H9 (cell line): ENCODE measurements at regions not wholly inside any gene's neighbourhood (a gene's known extent, or its start where the extent isn't known, plus 50 kb on each side); places are given as distances from the start of the nearest gene placed in this dataset.

Experiments
- DNase-seq: peaks from one replicate; pipeline ENCODE4 v3.0.0-alpha.2; 2017
- H2AFZ ChIP-seq: one replicate; pipeline ENCODE4 v1.6.1; 2013; ENCODE audit warnings: mild to moderate bottlenecking, low read length, control low read depth, moderate library complexity
- H2AK5ac ChIP-seq: 2 replicates; pipeline ENCODE4 v1.6.1; 2013; ENCODE audit warnings: low read length, control low read depth, mixed read lengths; ENCODE audit not compliant: insufficient read length
- H2BK120ac ChIP-seq: one replicate; pipeline ENCODE4 v1.6.1; 2013; ENCODE audit warnings: low read depth, mild to moderate bottlenecking, low read length, control low read depth, inconsistent platforms; ENCODE audit not compliant: poor library complexity, severe bottlenecking
- H2BK12ac ChIP-seq: 2 replicates; pipeline ENCODE4 v1.6.1; 2013; ENCODE audit warnings: low read length, control low read depth, mixed read lengths, low read depth; ENCODE audit not compliant: insufficient read length
- H2BK15ac ChIP-seq: 2 replicates; pipeline ENCODE4 v1.6.1; 2013; ENCODE audit warnings: low read depth, low read length, control low read depth
- H2BK20ac ChIP-seq: one replicate; pipeline ENCODE4 v1.6.1; 2013; ENCODE audit warnings: low read depth, mild to moderate bottlenecking, low read length, control low read depth, inconsistent platforms; ENCODE audit not compliant: poor library complexity, severe bottlenecking
- H2BK5ac ChIP-seq: 2 replicates; pipeline ENCODE4 v1.6.1; 2013; ENCODE audit warnings: low read length, control low read depth, mixed read lengths; ENCODE audit not compliant: insufficient read length
- H3K14ac ChIP-seq: 2 replicates; pipeline ENCODE4 v1.6.1; 2013; ENCODE audit warnings: low read length, control low read depth; ENCODE audit not compliant: insufficient read depth
- H3K18ac ChIP-seq: 2 replicates; pipeline ENCODE4 v1.6.1; 2013; ENCODE audit warnings: low read depth, mild to moderate bottlenecking, mixed read lengths, low read length, control low read depth; ENCODE audit not compliant: insufficient read length
- H3K23ac ChIP-seq: 2 replicates; pipeline ENCODE4 v1.6.1; 2013; ENCODE audit warnings: low read length, control low read depth, mixed read lengths, low read depth; ENCODE audit not compliant: insufficient read length
- H3K23me2 ChIP-seq: 2 replicates; pipeline ENCODE4 v1.6.1; 2013; ENCODE audit warnings: low read depth, mild to moderate bottlenecking, mixed read lengths, low read length, control low read depth; ENCODE audit not compliant: insufficient read length, poor library complexity, severe bottlenecking
- H3K27ac ChIP-seq: 2 replicates; pipeline ENCODE4 v1.5.1; 2013; ENCODE audit warnings: low read length, control low read depth, mixed read lengths, low read depth; ENCODE audit not compliant: insufficient read length
- H3K27me3 ChIP-seq: 2 replicates; pipeline ENCODE4 v1.6.1; 2013; ENCODE audit warnings: low read length, control low read depth, inconsistent platforms; ENCODE audit not compliant: insufficient read depth
- H3K4ac ChIP-seq: 2 replicates; pipeline ENCODE4 v1.6.1; 2013; ENCODE audit warnings: low read depth, mild to moderate bottlenecking, control low read depth, inconsistent platforms, low read length, moderate library complexity
- H3K4me1 ChIP-seq: 2 replicates; pipeline ENCODE4 v1.6.1; 2013; ENCODE audit warnings: low read length, control low read depth, inconsistent platforms; ENCODE audit not compliant: insufficient read depth
- H3K4me2 ChIP-seq: 2 replicates; pipeline ENCODE4 v1.6.1; 2013; ENCODE audit warnings: low read length, control low read depth, mixed read lengths; ENCODE audit not compliant: insufficient read length, insufficient read depth
- H3K56ac ChIP-seq: 2 replicates; pipeline ENCODE4 v1.6.1; 2013; ENCODE audit warnings: low read depth, mild to moderate bottlenecking, mixed read lengths, low read length, control low read depth; ENCODE audit not compliant: insufficient read length
- H3K79me1 ChIP-seq: 2 replicates; pipeline ENCODE4 v1.6.1; 2013; ENCODE audit warnings: low read depth, mild to moderate bottlenecking, moderate library complexity, low read length, control low read depth, inconsistent platforms; ENCODE audit not compliant: insufficient read depth, poor library complexity, severe bottlenecking
- H3K79me2 ChIP-seq: 2 replicates; pipeline ENCODE4 v1.6.1; 2013; ENCODE audit warnings: low read length, control low read depth, inconsistent platforms; ENCODE audit not compliant: insufficient read depth
- H3K9ac ChIP-seq: 2 replicates; pipeline ENCODE4 v1.6.1; 2013; ENCODE audit warnings: low read length, control low read depth, mixed read lengths; ENCODE audit not compliant: insufficient read length; ENCODE audit errors: extremely low read depth
- H3K9me3 ChIP-seq: one replicate; pipeline ENCODE4 v1.6.1; 2013; ENCODE audit warnings: low read depth, low read length, inconsistent platforms; ENCODE audit not compliant: control insufficient read depth
- H3T11ph ChIP-seq: one replicate; pipeline ENCODE4 v1.6.1; 2013; ENCODE audit warnings: mild to moderate bottlenecking, low read length, control low read depth, inconsistent platforms
- H4K20me1 ChIP-seq: one replicate; pipeline ENCODE4 v1.6.1; 2013; ENCODE audit not compliant: control insufficient read depth, insufficient read length, insufficient read depth
- H4K5ac ChIP-seq: 2 replicates; pipeline ENCODE4 v1.6.1; 2013; ENCODE audit warnings: low read depth, mild to moderate bottlenecking, mixed read lengths, low read length, control low read depth; ENCODE audit not compliant: insufficient read length
- H4K8ac ChIP-seq: replicated peaks from 2 replicates; pipeline ENCODE4 v1.6.1; 2013; ENCODE audit warnings: low read length, control low read depth, mixed read lengths, low read depth; ENCODE audit not compliant: insufficient read length
- H4K91ac ChIP-seq: 2 replicates; pipeline ENCODE4 v1.6.1; 2013; ENCODE audit warnings: low read depth, mild to moderate bottlenecking, moderate library complexity, mixed read lengths, low read length, control low read depth; ENCODE audit not compliant: insufficient read length
- H3K27ac Mint-ChIP-seq, 3 experiments: 2 replicates in 2 of 3; 3 replicates in 1 of 3; pipeline ENCODE4 v1.8.0; 2020 to 2021; ENCODE audit warnings: mixed read lengths in 3 of 3, mild to moderate bottlenecking in 1 of 3, moderate library complexity in 1 of 3
- H3K27me3 Mint-ChIP-seq: 2 replicates; pipeline ENCODE4 v1.8.0; 2021; ENCODE audit warnings: low read depth, mild to moderate bottlenecking, moderate library complexity, mixed read lengths
- H3K36me3 Mint-ChIP-seq, 3 experiments: 2 replicates in 2 of 3; 3 replicates in 1 of 3; pipeline ENCODE4 v1.8.0; 2020 to 2021; ENCODE audit warnings: low read depth in 3 of 3, mixed read lengths in 3 of 3; ENCODE audit not compliant: insufficient read depth in 1 of 3
- H3K4me1 Mint-ChIP-seq, 2 experiments: 2 replicates each; pipeline ENCODE4 v1.8.0; 2020; ENCODE audit warnings: mixed read lengths in 2 of 2
- H3K4me3 Mint-ChIP-seq, 2 experiments: 2 replicates in 1 of 2; 3 replicates in 1 of 2; pipeline ENCODE4 v1.8.0; 2020 to 2021; ENCODE audit warnings: mild to moderate bottlenecking in 2 of 2, mixed read lengths in 2 of 2, moderate library complexity in 1 of 2
- H3K9me3 Mint-ChIP-seq, 2 experiments: 2 replicates in 1 of 2; 3 replicates in 1 of 2; pipeline ENCODE4 v1.8.0; 2020; ENCODE audit warnings: mild to moderate bottlenecking in 2 of 2, mixed read lengths in 2 of 2, moderate library complexity in 1 of 2
- WGBS: extraction: QIAGEN DNeasy Blood & Tissue Kit; methylation state at CpG from one replicate; pipeline ENCODE4 v1.1.7; 2013; ENCODE audit warnings: missing lambda C conversion rate, low lambda C conversion rate, mixed read lengths; ENCODE audit not compliant: insufficient read length; ENCODE audit errors: extremely low coverage; 5-methylcytosine and 5-hydroxymethylcytosine counted together
- TF ChIP-seq, protein P1 (sequence below): fragments of 200-600 bp; sonication (generic); conservative IDR thresholded peaks from 3 replicates; pipeline ENCODE4 v1.8.0; 2021; ENCODE audit warnings: antibody characterized with exemption, mild to moderate bottlenecking

DNA sequence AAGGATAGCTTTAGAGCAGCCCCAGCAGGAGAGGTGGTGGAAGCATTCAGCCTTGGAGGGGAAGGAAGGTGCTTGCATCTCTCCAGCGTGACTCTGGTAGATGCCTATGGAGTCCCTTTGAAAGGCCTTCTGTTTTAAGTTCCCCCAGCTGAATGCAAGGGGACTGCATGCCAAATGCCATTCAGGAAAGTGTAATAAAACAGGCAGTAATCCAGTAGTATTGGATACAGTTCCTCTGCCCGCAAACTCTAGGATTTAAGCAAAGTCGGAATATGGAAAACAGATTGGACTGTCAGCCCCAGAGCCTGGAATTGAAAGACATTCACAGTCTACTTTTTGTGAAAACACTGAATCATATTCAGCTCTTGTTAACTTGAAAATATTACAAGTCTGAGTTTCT, 125.2 kb upstream of the GAREM1 start:
- TF ChIP-seq, protein P1, sequence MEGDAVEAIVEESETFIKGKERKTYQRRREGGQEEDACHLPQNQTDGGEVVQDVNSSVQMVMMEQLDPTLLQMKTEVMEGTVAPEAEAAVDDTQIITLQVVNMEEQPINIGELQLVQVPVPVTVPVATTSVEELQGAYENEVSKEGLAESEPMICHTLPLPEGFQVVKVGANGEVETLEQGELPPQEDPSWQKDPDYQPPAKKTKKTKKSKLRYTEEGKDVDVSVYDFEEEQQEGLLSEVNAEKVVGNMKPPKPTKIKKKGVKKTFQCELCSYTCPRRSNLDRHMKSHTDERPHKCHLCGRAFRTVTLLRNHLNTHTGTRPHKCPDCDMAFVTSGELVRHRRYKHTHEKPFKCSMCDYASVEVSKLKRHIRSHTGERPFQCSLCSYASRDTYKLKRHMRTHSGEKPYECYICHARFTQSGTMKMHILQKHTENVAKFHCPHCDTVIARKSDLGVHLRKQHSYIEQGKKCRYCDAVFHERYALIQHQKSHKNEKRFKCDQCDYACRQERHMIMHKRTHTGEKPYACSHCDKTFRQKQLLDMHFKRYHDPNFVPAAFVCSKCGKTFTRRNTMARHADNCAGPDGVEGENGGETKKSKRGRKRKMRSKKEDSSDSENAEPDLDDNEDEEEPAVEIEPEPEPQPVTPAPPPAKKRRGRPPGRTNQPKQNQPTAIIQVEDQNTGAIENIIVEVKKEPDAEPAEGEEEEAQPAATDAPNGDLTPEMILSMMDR, result no peak
- H3K4me1 ChIP-seq, result no peaks in the 10 kb centered on the region
- no peak overlapping the region for H4K8ac ChIP-seq
- no peak overlapping the region for H3T11ph ChIP-seq
- no peak overlapping the region for H3K18ac ChIP-seq
- no CpG with 5 or more reads among the region's 3 CpGs for WGBS
- no peak overlapping the region for H3K4me2 ChIP-seq
- H3K56ac ChIP-seq, result no peak overlapping the region
- H2BK15ac ChIP-seq, result no peak overlapping the region
- no peak overlapping the region for H3K14ac ChIP-seq
- Mint-ChIP-seq H3K36me3 (no peaks in the 10 kb centered on the region), H3K4me1 (peaks cover 2 to 12% of the 10 kb centered on the region in 2 experiments; a peak in 3 of 4 replicates), H3K9me3 (no peaks in the 10 kb centered on the region), H3K27me3 (no peaks in the 10 kb centered on the region), H3K4me3 (no peak overlapping the region), H3K27ac (no peak overlapping the region)
- H3K27me3 ChIP-seq, result no peaks in the 10 kb centered on the region
- no peaks in the 10 kb centered on the region for H3K79me1 ChIP-seq
- no peak for DNase-seq
- H2BK20ac ChIP-seq, result no peak overlapping the region
- no peak overlapping the region for H2AFZ ChIP-seq
- H3K27ac ChIP-seq, result no peak overlapping the region
- H3K9ac ChIP-seq, result no peak overlapping the region
- no peaks in the 10 kb centered on the region for H3K23me2 ChIP-seq
- no peak overlapping the region for H4K5ac ChIP-seq
- no peaks in the 10 kb centered on the region for H3K79me2 ChIP-seq
- H4K20me1 ChIP-seq, result no peaks in the 10 kb centered on the region
- no peak overlapping the region for H2BK5ac ChIP-seq
- no peak overlapping the region for H2AK5ac ChIP-seq
- H2BK120ac ChIP-seq, result no peak overlapping the region
- H3K4ac ChIP-seq, result no peak overlapping the region
- H2BK12ac ChIP-seq, result no peak overlapping the region
- no peaks in the 10 kb centered on the region for H3K9me3 ChIP-seq
- H4K91ac ChIP-seq, result no peak overlapping the region
- no peak overlapping the region for H3K23ac ChIP-seq
